ENCODE measurements at regions not wholly inside any gene's neighbourhood (a gene's known extent, or its start where the extent isn't known, plus 50 kb on each side); places are given as distances from the start of the nearest gene placed in this dataset.

GRCh38 chr9:21549251-21549765 lies 67.2 kb upstream of the IFNE start:
- TF ChIP-seq CTCF (conservative IDR thresholded peaks at IDR 0.05): no peak
- no peak for TF ChIP-seq ZFX (IDR thresholded peaks at IDR 0.05)
